GM19463 (cell line): ENCODE measurements at regions not wholly inside any gene's neighbourhood (a gene's known extent, or its start where the extent isn't known, plus 50 kb on each side); places are given as distances from the start of the nearest gene placed in this dataset.

ENCODE experiments used
- ATAC-seq: cut with Tn5 transposase; IDR thresholded peaks from one replicate; pipeline ENCODE4 v1.9.1; 2021; ENCODE audit warnings: mild to moderate bottlenecking, moderate library complexity; ENCODE audit not compliant: unreplicated experiment

DNA sequence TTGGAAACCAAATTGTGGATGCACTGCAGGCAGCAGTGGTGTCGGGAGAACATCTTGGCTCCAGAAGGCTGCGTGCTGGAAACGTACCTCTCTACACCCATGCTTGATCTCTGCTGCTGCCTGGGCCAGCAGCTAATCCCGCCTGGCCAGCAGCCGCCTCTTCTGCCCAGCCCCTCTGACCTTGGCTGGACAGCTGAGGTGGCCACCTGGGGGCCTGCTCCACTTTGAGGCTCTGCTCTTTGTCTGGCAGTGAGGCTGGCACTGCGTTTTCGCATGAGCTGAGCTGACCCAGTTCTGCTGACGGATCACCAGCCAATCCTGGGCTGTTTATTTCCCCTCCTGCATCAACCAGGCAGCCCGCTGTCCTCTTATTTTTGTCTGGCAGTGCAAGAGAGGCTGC, 154.9 kb downstream of the TENT4A start:
- no peak for ATAC-seq

DNA sequence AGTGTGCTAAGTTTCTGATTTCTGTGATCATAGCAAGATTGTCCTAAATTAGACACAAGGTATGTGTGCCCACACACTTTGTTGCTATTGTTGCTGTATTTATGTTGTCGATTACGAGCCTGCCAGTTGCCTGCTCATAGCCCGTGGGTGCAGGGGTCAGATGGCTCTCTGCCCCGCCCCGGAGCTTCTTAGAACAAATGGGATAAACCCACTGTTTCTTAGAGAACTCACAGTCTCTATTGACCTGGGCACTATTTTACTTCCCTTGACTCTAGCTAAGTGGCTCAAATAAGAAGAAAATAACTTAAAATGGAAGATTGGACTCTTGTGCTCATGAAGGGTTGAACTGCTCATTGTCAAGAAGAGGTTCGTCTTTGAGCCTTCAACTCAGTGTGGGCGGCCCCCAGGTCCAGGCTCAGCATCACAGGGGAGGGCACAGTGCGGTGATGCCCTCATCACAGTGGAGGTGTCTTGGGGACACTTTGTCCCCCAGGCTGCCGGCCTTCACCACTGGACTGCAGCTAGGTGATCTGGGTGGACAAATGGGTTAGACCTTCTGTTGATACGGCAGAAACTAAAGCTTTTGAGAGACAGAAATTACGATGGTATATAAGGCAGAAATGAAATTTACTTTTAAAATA, 155.5 kb downstream of the TENT4A start:
- ATAC-seq: no peak

DNA sequence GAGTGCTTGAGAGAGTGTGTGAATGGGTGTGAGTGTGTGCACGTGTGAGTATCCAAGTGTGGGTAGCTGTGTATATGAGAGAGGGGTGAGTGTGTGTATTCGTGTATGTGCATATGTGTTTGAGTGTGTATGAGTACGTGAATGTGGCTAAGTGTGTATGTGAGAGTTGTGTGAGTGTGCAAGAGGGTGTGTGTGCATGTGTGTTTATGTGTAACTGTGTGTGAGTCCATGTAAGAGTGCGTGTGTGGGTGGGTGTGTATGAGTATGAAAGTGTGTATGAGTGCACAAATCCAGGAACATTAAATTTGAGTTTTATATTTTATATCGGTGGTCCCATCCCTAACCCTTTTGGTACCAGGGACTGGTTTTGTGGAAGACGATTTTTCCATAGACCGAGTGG, 156.4 kb downstream of the TENT4A start:
- no peak for ATAC-seq

DNA sequence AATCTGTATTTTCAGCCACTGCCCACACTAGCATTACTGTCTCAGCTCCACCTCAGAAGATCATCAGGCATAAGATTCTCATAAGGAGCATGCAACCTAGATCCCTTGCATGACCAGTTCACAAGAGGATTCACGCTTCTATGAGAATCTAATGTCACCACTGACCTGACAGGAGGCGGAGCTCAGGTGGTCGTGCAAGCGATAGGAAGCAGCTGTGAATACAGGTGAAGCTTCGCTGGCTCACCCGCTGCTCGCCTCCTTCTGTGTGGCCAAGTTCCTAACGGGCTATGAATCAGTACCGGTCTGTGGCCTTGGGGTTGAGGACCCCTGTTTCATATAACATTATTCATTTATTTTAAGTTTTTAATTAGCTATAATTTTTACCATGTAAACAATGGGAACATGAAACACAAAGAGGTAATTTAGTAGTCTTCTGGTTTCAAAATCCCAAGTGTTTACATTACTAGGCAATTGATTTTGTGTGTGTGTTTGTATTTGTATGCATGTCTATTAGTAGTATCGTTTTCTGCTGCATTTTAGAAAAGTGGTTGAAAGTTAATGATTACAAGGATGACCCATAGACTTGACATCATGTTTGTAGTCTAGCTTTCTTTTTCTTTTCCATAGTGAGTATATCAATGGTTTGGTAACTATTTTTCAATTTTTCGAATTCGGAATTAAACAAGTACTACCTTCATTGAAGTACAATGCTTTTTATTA, 159.4 kb downstream of the TENT4A start:
- ATAC-seq: no peak

DNA sequence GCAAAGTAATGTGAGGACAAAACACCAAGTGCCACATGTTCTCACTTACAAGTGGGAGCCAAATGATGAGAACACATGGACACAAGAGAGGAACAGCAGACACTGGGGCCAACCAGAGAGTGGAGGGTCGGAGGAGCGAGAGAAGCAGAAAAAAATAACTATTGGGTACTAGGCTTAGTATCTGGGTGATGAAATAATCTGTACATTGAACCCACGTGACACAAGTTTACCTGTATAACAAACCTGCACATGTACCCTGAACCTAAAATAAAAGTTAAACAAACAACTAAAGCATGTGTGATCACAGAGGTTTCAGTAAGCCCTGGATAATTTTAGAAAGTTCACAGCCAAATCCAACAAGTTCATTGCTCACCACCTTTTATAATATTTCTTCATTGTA, 160.1 kb downstream of the TENT4A start:
- ATAC-seq: no peak

DNA sequence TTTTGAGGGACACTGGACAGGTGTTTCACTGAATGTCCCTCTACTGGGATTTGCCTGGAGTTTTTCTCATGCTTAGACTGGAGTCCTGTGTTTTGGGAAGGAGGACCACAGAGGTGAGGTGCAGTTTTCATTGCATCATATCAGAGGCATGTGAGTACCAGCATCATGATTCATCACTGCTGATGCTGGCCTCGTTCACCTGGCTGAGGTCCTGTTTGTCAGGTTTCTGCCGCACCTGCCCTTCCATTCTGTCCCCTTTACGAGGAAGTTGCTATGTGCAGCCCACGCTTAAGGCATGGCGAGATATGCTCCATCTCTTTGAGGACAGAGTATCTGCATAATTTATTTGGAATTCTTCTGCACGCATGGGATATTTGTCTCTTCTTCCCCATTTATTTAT, 162.1 kb downstream of the TENT4A start:
- ATAC-seq: no peak

DNA sequence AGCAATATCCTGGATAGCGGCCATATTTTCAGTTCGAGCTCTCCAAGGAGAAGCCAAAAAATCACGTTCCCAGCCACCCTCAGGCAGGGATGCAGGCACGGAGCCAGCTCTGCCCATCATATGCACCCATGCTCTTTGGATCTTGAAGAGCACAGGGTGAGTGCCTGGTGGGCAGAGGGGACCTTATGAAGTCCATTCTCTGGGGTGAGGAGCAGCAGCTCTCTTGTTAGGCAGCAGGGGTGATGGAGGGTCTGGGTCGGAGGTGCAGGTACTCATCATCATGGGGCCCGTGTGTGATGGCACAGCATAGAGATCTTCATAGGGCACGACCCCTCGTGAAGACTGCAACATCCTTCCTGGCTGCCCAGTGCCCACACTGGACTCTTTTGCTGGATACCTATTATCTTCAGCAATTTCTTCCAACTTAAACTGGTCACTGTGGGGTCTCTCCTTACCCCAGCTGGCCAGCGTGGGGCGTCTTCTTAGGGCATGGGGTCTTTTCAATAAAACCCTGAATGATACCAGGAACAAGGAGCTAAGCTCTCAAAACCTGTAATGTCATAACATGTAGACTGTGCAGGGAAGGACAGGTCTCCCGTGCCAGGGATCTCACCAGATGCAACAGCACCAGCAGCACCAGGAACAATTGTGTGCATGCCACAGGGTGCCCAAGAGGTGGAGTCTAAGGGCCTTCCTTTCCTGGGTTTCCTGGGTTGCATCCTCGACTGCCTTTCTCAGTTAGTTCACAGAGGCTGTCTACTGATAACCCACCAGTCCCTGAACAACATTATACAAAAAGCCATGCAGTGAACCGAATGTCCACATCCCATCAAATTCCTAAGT, 165.0 kb downstream of the TENT4A start:
- no peak for ATAC-seq

DNA sequence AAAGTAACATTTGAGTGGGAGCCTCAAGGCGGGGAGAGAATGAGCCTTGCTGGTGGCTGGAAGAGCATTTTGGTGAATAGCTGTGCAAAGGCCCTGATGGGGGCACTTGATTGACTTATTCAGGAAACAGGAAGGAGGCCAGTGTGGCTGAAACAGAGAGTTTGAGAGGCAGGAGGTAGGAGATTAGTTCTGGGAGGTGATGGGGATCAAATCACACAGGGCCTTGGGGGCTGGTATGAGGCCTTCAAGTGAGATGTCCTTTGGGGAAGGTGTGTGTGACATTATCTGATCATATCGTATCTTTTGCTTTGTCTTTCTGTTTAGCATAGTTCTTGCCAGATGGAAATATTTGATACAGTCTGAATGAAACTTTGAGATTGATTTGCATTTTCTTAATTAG, 172.3 kb downstream of the TENT4A start:
- no peak for ATAC-seq

DNA sequence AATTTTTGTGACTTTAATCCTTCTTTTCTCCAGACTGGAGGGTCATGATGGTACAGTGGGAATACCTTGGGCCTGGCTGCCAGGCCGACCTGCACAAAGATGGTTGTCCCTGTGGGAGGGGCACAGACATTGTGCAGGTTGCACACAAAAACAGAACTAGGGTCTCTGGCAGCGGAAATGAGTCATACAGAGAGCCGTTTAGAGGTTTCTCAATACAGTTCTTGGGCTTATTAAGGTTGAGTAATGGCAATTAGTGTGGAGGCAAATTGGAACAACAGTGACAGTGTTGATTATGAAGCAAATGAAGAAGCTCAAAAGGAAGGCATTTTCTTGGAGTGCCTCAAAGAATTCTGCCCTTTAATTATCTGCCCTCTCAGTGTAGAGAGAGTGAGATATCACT, 173.6 kb downstream of the TENT4A start:
- ATAC-seq: no peak

DNA sequence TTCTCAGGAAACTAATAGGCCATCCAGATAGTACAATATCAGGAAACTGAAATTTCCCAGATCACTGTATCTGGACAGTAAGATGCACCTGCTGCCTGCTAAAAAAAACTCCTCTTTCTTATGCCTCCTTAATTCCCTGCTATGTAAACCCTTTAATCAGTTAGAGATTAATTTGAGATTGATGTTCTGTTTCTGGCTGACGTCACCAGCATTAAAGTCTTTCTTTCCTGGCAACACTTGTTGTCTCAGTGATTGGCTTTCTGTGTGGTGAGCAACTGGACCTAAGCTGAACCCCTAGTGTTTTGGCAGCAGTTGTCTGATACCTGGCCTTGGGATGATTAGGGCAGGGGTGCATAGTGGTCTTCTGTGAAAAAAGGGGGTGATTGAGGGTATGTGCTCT, 175.8 kb downstream of the TENT4A start:
- no peak for ATAC-seq

DNA sequence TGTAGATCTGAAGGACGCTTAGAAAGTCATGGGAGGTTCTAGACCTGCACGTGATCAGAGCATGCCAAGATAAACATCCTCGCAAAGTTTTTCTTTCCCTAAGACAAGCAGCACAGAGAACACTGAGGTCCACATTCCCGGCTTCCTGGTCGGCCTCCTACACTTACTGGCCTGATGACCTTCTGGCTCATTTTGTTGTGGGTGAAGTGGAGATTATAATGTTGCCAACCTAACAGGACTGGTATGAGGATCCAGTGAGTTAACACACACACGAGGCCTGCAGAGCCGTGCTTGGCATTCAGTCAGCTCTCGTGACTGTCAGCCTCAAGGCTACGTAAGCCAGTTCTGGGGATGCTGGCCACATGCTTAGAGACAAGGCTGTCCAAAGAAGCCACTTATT, 186.0 kb downstream of the TENT4A start:
- ATAC-seq: no peak

DNA sequence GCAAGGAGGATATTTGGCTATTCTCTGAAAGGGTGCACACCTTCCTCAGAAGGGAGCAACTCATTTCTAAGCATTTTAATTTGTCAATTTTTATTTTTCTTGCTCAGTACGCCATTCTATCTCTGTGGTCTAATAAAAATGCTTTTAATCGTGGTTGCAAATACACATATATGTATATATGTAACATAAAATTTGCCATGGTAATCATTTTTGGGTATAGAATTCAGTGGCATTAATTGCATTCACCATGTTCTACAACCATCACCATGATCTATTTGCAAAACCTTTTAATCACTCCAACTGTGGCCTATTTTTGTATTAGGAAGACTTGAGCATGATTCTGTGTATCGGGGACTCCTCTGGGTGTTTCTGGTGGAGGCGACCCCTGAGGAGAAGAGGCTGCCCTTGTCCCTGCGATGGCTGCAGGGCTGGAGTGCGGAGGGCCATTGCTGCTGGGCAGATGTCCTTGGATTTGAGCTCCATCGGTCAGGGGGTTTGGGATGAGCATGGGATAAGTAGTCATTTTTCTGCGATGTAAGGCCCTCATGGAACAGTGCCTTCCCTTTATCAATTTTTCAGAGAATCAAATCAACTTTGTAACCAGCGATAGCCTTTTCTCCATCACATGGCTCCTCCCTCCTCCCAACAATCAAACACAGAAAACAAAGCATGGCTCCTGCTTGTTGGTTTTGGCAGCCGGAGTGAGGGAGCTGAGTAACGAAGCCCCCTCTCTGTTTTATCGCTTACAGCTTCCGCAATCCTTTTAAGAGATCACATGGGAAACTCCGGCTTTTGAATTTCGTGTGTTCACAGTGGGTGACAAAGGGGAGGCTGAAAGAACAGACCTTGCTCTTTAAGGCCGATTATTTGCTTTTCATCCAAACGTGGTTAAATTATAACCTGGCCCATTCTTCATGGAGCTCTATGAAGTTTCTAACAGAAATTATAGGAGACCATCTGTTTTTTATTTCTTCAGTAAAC, 187.3 kb downstream of the TENT4A start:
- ATAC-seq: no peak

DNA sequence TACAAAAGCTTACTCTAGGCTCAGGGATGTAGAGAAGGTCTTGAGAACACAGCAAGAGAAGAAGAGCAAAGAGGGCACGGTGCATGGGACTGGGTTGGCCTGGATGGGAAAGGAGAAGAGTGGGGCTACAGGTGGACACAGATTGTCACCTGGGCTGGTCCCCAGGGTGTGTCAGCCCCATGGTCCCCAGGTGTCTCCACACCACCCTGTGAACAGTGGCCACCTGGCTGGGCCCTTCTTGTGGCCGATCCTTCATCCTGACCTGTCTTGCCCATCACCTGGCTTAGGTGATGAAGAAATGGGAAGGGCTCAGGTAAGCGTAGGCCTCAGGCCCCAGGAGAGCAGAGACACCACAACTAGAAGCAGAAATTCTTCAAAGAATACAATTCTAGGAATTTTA, 188.9 kb downstream of the TENT4A start:
- no peak for ATAC-seq

DNA sequence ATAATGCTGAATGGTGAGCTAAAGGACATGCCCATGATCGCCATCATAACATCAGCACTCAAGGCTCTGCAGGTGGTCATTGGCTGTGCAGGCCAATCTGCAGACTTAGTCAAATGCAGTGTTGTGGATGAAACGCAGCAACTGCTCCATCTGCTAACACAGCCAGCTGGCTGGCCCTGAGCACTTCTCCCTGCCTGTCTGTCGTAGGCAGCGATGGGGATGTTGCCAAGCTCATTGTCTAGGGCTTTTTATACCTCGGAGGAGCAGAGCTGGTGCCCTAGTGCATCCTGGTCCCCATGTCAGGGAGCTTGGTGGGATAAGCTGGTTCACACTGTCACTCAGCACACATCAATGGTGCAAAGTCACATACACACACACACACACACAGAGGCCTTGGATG, 189.4 kb downstream of the TENT4A start:
- no peak for ATAC-seq

DNA sequence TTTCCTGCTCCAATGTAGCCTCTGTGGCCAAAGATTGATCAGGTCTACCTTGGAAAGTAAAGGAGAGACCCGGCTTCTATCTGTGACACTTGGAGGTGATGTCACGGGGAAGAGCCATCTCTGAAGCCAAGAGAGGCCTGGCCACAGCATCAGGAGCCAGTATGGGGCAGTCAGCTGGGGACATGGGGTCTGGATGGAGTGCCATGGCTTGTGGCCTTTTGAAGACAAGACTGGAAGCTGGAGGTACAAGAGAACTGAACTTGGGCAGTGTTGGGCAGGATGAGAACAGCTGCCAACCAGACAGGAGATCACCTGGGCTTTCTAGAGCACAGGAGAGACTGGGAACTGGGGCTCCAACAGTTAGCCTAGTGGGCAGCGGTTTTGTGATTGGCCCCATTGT, 190.7 kb downstream of the TENT4A start:
- no peak for ATAC-seq

DNA sequence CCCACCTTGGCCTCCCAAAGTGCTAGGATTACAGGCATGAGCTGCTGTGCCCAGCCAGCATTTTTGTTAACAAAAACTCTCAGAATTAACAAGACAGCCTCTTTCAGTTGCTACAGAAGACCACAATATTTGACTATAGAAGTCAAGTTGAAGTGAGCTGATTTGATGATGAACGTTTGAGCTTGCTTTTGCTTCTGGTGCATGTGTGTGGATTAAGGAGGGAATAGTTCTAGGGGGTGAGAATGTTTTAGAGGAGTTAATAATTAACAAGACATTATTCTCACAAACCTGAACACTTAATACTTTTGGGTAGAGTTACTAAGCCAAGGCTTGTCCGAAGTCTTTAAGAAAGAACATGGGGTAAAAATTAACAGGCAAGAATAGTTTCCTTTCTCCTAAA, 191.6 kb downstream of the TENT4A start:
- ATAC-seq: no peak

DNA sequence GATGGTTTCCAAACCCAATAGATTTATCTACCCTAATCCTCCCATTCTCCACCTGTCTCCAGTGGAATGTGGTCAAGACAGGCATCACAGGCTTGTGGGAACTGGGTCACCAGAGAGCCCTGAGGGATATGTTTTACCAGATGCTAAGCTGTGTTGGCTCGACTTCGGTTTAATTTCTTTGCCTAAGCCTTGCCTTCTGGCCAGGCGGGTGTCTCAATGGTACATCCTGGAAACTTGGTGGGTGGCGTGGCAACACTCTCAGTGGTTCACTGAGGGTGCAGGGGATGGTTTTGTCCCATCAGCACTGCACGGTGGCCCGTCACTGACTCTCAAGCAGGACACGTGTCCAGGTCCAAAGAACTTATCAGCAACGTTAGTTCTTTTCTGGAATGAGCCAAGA, 192.2 kb downstream of the TENT4A start:
- no peak for ATAC-seq

DNA sequence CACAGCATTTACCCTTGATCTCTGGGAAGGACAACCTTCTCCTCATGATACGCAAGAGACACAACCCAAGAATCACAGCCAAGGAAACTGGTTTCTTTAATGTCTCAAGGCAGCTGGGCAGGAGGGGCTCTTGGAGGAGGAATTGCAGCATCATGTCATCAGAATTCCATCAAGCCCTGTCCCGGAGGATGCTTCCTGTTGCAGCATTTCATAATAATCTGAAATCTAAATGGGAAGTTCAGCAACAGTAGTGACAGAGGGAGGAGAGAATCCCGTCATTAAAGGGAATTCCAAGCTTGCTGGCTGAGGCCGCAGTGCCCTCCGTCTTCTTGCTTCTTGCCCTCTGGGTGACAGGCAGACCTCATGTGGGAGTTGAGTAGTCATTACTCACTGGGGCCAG, 192.7 kb downstream of the TENT4A start:
- no peak for ATAC-seq

DNA sequence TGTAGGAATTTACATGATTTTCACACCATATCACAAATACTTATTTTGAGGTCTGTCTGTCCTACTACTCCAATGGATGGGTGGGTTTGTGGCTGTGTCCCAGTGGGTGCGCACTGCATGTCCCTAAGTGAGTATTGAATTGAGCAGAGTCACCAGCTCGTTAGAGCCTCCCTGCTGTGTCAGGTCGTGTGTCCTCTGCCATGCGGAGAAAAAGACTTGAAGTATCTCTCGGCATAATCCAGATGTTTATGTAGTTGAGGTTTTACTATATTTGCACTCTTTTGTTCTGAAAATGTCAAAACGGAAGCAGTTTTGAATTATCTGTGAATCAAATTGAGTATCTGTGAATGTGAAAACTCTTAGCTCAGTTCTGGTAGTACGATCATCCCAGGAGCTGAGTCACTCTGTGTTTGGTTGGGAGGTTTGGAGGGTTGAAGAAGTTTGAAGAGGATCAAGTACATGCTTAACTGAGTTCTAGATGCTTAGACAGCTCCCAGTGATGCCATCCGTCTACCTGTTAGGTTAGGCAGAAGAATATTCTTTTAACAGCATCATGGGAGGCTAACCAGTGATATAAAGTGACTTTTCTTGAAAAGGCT, 194.2 kb downstream of the TENT4A start:
- no peak for ATAC-seq

DNA sequence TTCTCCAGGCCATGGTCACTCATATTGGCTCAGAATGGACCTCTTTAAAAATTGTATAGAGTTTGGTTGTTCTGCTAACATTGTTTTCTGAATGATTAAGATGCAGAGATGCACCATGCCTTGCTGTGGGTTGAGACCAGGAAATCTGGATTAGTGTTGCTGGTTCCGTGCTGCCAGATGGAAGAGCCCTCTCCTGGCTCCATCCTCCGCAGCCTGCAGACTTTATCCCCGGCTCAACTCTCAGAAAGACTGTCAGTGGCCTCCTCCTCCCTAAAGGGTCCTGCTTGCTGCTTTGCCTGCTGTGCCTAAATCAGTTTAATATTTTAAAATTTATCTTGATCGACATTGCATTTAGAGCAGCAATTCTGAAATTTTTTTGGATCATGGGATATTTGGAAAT, 196.7 kb downstream of the TENT4A start:
- no peak for ATAC-seq
